H9 (cell line): ENCODE measurements at regions not wholly inside any gene's neighbourhood (a gene's known extent, or its start where the extent isn't known, plus 50 kb on each side); places are given as distances from the start of the nearest gene placed in this dataset.
A peak's percentile ranks its signal among the peaks of the same experiment; 100 is the strongest.

Source experiments
- DNase-seq: peaks from one replicate; pipeline ENCODE4 v3.0.0-alpha.2; 2017
- H2AFZ ChIP-seq: one replicate; pipeline ENCODE4 v1.6.1; 2013; ENCODE audit warnings: mild to moderate bottlenecking, low read length, control low read depth, moderate library complexity
- H2AK5ac ChIP-seq: 2 replicates; pipeline ENCODE4 v1.6.1; 2013; ENCODE audit warnings: low read length, control low read depth, mixed read lengths; ENCODE audit not compliant: insufficient read length
- H2BK120ac ChIP-seq: one replicate; pipeline ENCODE4 v1.6.1; 2013; ENCODE audit warnings: low read depth, mild to moderate bottlenecking, low read length, control low read depth, inconsistent platforms; ENCODE audit not compliant: poor library complexity, severe bottlenecking
- H2BK12ac ChIP-seq: 2 replicates; pipeline ENCODE4 v1.6.1; 2013; ENCODE audit warnings: low read length, control low read depth, mixed read lengths, low read depth; ENCODE audit not compliant: insufficient read length
- H2BK15ac ChIP-seq: 2 replicates; pipeline ENCODE4 v1.6.1; 2013; ENCODE audit warnings: low read depth, low read length, control low read depth
- H2BK20ac ChIP-seq: one replicate; pipeline ENCODE4 v1.6.1; 2013; ENCODE audit warnings: low read depth, mild to moderate bottlenecking, low read length, control low read depth, inconsistent platforms; ENCODE audit not compliant: poor library complexity, severe bottlenecking
- H2BK5ac ChIP-seq: 2 replicates; pipeline ENCODE4 v1.6.1; 2013; ENCODE audit warnings: low read length, control low read depth, mixed read lengths; ENCODE audit not compliant: insufficient read length
- H3K14ac ChIP-seq: 2 replicates; pipeline ENCODE4 v1.6.1; 2013; ENCODE audit warnings: low read length, control low read depth; ENCODE audit not compliant: insufficient read depth
- H3K18ac ChIP-seq: 2 replicates; pipeline ENCODE4 v1.6.1; 2013; ENCODE audit warnings: low read depth, mild to moderate bottlenecking, mixed read lengths, low read length, control low read depth; ENCODE audit not compliant: insufficient read length
- H3K23ac ChIP-seq: 2 replicates; pipeline ENCODE4 v1.6.1; 2013; ENCODE audit warnings: low read length, control low read depth, mixed read lengths, low read depth; ENCODE audit not compliant: insufficient read length
- H3K23me2 ChIP-seq: 2 replicates; pipeline ENCODE4 v1.6.1; 2013; ENCODE audit warnings: low read depth, mild to moderate bottlenecking, mixed read lengths, low read length, control low read depth; ENCODE audit not compliant: insufficient read length, poor library complexity, severe bottlenecking
- H3K27ac ChIP-seq: 2 replicates; pipeline ENCODE4 v1.5.1; 2013; ENCODE audit warnings: low read length, control low read depth, mixed read lengths, low read depth; ENCODE audit not compliant: insufficient read length
- H3K27me3 ChIP-seq: 2 replicates; pipeline ENCODE4 v1.6.1; 2013; ENCODE audit warnings: low read length, control low read depth, inconsistent platforms; ENCODE audit not compliant: insufficient read depth
- H3K4ac ChIP-seq: 2 replicates; pipeline ENCODE4 v1.6.1; 2013; ENCODE audit warnings: low read depth, mild to moderate bottlenecking, control low read depth, inconsistent platforms, low read length, moderate library complexity
- H3K4me1 ChIP-seq: 2 replicates; pipeline ENCODE4 v1.6.1; 2013; ENCODE audit warnings: low read length, control low read depth, inconsistent platforms; ENCODE audit not compliant: insufficient read depth
- H3K4me2 ChIP-seq: 2 replicates; pipeline ENCODE4 v1.6.1; 2013; ENCODE audit warnings: low read length, control low read depth, mixed read lengths; ENCODE audit not compliant: insufficient read length, insufficient read depth
- H3K56ac ChIP-seq: 2 replicates; pipeline ENCODE4 v1.6.1; 2013; ENCODE audit warnings: low read depth, mild to moderate bottlenecking, mixed read lengths, low read length, control low read depth; ENCODE audit not compliant: insufficient read length
- H3K79me1 ChIP-seq: 2 replicates; pipeline ENCODE4 v1.6.1; 2013; ENCODE audit warnings: low read depth, mild to moderate bottlenecking, moderate library complexity, low read length, control low read depth, inconsistent platforms; ENCODE audit not compliant: insufficient read depth, poor library complexity, severe bottlenecking
- H3K79me2 ChIP-seq: 2 replicates; pipeline ENCODE4 v1.6.1; 2013; ENCODE audit warnings: low read length, control low read depth, inconsistent platforms; ENCODE audit not compliant: insufficient read depth
- H3K9ac ChIP-seq: 2 replicates; pipeline ENCODE4 v1.6.1; 2013; ENCODE audit warnings: low read length, control low read depth, mixed read lengths; ENCODE audit not compliant: insufficient read length; ENCODE audit errors: extremely low read depth
- H3K9me3 ChIP-seq: one replicate; pipeline ENCODE4 v1.6.1; 2013; ENCODE audit warnings: low read depth, low read length, inconsistent platforms; ENCODE audit not compliant: control insufficient read depth
- H3T11ph ChIP-seq: one replicate; pipeline ENCODE4 v1.6.1; 2013; ENCODE audit warnings: mild to moderate bottlenecking, low read length, control low read depth, inconsistent platforms
- H4K20me1 ChIP-seq: one replicate; pipeline ENCODE4 v1.6.1; 2013; ENCODE audit not compliant: control insufficient read depth, insufficient read length, insufficient read depth
- H4K5ac ChIP-seq: 2 replicates; pipeline ENCODE4 v1.6.1; 2013; ENCODE audit warnings: low read depth, mild to moderate bottlenecking, mixed read lengths, low read length, control low read depth; ENCODE audit not compliant: insufficient read length
- H4K8ac ChIP-seq: replicated peaks from 2 replicates; pipeline ENCODE4 v1.6.1; 2013; ENCODE audit warnings: low read length, control low read depth, mixed read lengths, low read depth; ENCODE audit not compliant: insufficient read length
- H4K91ac ChIP-seq: 2 replicates; pipeline ENCODE4 v1.6.1; 2013; ENCODE audit warnings: low read depth, mild to moderate bottlenecking, moderate library complexity, mixed read lengths, low read length, control low read depth; ENCODE audit not compliant: insufficient read length
- H3K27ac Mint-ChIP-seq, 3 experiments: 2 replicates in 2 of 3; 3 replicates in 1 of 3; pipeline ENCODE4 v1.8.0; 2020 to 2021; ENCODE audit warnings: mixed read lengths in 3 of 3, mild to moderate bottlenecking in 1 of 3, moderate library complexity in 1 of 3
- H3K27me3 Mint-ChIP-seq: 2 replicates; pipeline ENCODE4 v1.8.0; 2021; ENCODE audit warnings: low read depth, mild to moderate bottlenecking, moderate library complexity, mixed read lengths
- H3K36me3 Mint-ChIP-seq, 3 experiments: 2 replicates in 2 of 3; 3 replicates in 1 of 3; pipeline ENCODE4 v1.8.0; 2020 to 2021; ENCODE audit warnings: low read depth in 3 of 3, mixed read lengths in 3 of 3; ENCODE audit not compliant: insufficient read depth in 1 of 3
- H3K4me1 Mint-ChIP-seq, 2 experiments: 2 replicates each; pipeline ENCODE4 v1.8.0; 2020; ENCODE audit warnings: mixed read lengths in 2 of 2
- H3K4me3 Mint-ChIP-seq, 2 experiments: 2 replicates in 1 of 2; 3 replicates in 1 of 2; pipeline ENCODE4 v1.8.0; 2020 to 2021; ENCODE audit warnings: mild to moderate bottlenecking in 2 of 2, mixed read lengths in 2 of 2, moderate library complexity in 1 of 2
- H3K9me3 Mint-ChIP-seq, 2 experiments: 2 replicates in 1 of 2; 3 replicates in 1 of 2; pipeline ENCODE4 v1.8.0; 2020; ENCODE audit warnings: mild to moderate bottlenecking in 2 of 2, mixed read lengths in 2 of 2, moderate library complexity in 1 of 2
- WGBS: extraction: QIAGEN DNeasy Blood & Tissue Kit; methylation state at CpG from one replicate; pipeline ENCODE4 v1.1.7; 2013; ENCODE audit warnings: missing lambda C conversion rate, low lambda C conversion rate, mixed read lengths; ENCODE audit not compliant: insufficient read length; ENCODE audit errors: extremely low coverage; 5-methylcytosine and 5-hydroxymethylcytosine counted together
- TF ChIP-seq, protein P1 (sequence below): fragments of 200-600 bp; sonication (generic); conservative IDR thresholded peaks from 3 replicates; pipeline ENCODE4 v1.8.0; 2021; ENCODE audit warnings: antibody characterized with exemption, mild to moderate bottlenecking

DNA sequence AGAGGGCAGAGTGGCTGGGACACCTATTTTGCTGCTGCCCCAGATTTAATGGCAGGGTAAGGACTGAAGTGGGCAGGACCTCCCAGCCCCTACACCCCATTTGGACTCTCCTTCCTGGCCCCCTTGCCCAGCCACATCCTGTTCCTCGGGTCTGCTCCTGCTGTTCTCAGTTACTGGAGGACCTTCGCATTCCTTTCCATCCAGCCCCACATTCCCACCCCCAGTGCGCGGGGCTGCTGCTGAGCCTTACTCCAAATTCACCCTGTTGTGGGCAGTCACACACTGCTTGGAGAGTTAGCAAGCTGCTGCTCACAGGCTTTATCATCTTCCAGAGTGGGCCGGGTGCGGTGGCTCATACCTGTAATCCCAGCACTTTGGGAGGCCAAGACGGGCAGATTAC, 75.2 kb upstream of the SLC14A2 start:
- no peak overlapping the region for H2BK12ac ChIP-seq
- no peak overlapping the region for H3K9ac ChIP-seq
- no peak overlapping the region for H2BK5ac ChIP-seq
- peak; percentile 52 for DNase-seq
- peaks cover 0 to 4% (median 2%) of the 10 kb centered on the region in 3 experiments; a peak in 2 of 7 replicates for H3K36me3 Mint-ChIP-seq
- H3K4ac ChIP-seq = no peak overlapping the region
- peaks cover 1 to 3% of the 10 kb centered on the region in 2 experiments; a peak in 4 of 5 replicates for H3K9me3 Mint-ChIP-seq
- no peak overlapping the region for H2AK5ac ChIP-seq
- H3K9me3 ChIP-seq = no peaks in the 10 kb centered on the region
- no peak overlapping the region for H2AFZ ChIP-seq
- H3K79me1 ChIP-seq = no peaks in the 10 kb centered on the region
- H4K5ac ChIP-seq = no peak overlapping the region
- no peak overlapping the region for H3K56ac ChIP-seq
- H2BK120ac ChIP-seq = no peak overlapping the region
- no peak overlapping the region for H3K14ac ChIP-seq
- H3K79me2 ChIP-seq = no peaks in the 10 kb centered on the region
- no peak overlapping the region for H3K27ac ChIP-seq
- H3K4me2 ChIP-seq = no peak overlapping the region
- H3T11ph ChIP-seq = no peak overlapping the region
- H4K20me1 ChIP-seq = peaks cover 3% of the 10 kb centered on the region
- no peak overlapping the region for H4K8ac ChIP-seq
- H3K27me3 ChIP-seq = no peaks in the 10 kb centered on the region
- no peak overlapping the region for H4K91ac ChIP-seq
- no peak overlapping the region for H2BK15ac ChIP-seq
- no peak overlapping the region for H2BK20ac ChIP-seq
- peak overlapping the region in 2 of 3 experiments; percentile 6 to 54; a peak in 2 of 7 replicates for H3K27ac Mint-ChIP-seq
- H3K18ac ChIP-seq = no peak overlapping the region
- peaks cover 4 to 5% of the 10 kb centered on the region in 2 experiments; a peak in 3 of 4 replicates for H3K4me1 Mint-ChIP-seq
- no peaks in the 10 kb centered on the region for H3K23me2 ChIP-seq
- WGBS = no CpG with 5 or more reads among the region's 7 CpGs
- TF ChIP-seq, protein P1, sequence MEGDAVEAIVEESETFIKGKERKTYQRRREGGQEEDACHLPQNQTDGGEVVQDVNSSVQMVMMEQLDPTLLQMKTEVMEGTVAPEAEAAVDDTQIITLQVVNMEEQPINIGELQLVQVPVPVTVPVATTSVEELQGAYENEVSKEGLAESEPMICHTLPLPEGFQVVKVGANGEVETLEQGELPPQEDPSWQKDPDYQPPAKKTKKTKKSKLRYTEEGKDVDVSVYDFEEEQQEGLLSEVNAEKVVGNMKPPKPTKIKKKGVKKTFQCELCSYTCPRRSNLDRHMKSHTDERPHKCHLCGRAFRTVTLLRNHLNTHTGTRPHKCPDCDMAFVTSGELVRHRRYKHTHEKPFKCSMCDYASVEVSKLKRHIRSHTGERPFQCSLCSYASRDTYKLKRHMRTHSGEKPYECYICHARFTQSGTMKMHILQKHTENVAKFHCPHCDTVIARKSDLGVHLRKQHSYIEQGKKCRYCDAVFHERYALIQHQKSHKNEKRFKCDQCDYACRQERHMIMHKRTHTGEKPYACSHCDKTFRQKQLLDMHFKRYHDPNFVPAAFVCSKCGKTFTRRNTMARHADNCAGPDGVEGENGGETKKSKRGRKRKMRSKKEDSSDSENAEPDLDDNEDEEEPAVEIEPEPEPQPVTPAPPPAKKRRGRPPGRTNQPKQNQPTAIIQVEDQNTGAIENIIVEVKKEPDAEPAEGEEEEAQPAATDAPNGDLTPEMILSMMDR = no peak
- H3K23ac ChIP-seq = no peak overlapping the region
- H3K4me1 ChIP-seq = no peaks in the 10 kb centered on the region
- no peak overlapping the region for H3K4me3 Mint-ChIP-seq
- H3K27me3 Mint-ChIP-seq = no peaks in the 10 kb centered on the region; the same call in 1 of the 2 replicates
